HepG2 (cell line): ENCODE measurements at regions not wholly inside any gene's neighbourhood (a gene's known extent, or its start where the extent isn't known, plus 50 kb on each side); places are given as distances from the start of the nearest gene placed in this dataset.

Experiments
- ATAC-seq: fragments of 200-7000 bp; cut with Tn5 transposase; 3 replicates; pipeline ENCODE4 v1.9.1; 2020; ENCODE audit warnings: mild to moderate bottlenecking, moderate library complexity
- BruUV-seq: library from RNA; stranded (reverse); fragments of 400-500 nt; replicated peaks from 2 replicates; lab custom pipeline; 2021; lab: Mats Ljungman, UMichigan
- CTCF ChIA-PET: fragments of 300-600 bp; formaldehyde crosslinking; extraction: SDS; loops from one replicate; lab custom pipeline; 2021; ENCODE audit warnings: low total read pairs, inconsistent platforms, low intra/inter-chr PET ratio; lab: Yijun Ruan, JAX
- POLR2A ChIA-PET: fragments of 350-600 bp; sonication (Branson Sonifier 250); formaldehyde crosslinking; loops from one replicate; lab custom pipeline; 2020; ENCODE audit warnings: antibody characterized with exemption, inconsistent platforms; lab: Yijun Ruan, JAX
- DNase-seq: peaks from one replicate; pipeline ENCODE4 v3.0.0-alpha.2; 2015; ENCODE audit warnings: low spot score
- FAIRE-seq: peaks from 3 replicates; lab custom pipeline; 2011; peaks lifted over from hg19 to GRCh38; lab: Jason Lieb, UNC
- H2AFZ ChIP-seq: one replicate; pipeline ENCODE4 v1.6.1; 2011; ENCODE audit warnings: low read length, inconsistent platforms
- H3K27ac ChIP-seq: fragments of 300-600 bp; 3 replicates; pipeline ENCODE4 v1.8.0; 2011; ENCODE audit warnings: mixed run types, mild to moderate bottlenecking, mixed read lengths, low read length, inconsistent platforms; ENCODE audit not compliant: insufficient read depth; ENCODE audit errors: extremely low read length
- H3K27me3 ChIP-seq, 2 experiments: fragments of 200-600 bp in 1 of 2; 2 replicates in 1 of 2; 3 replicates in 1 of 2; pipeline versions ENCODE4 v1.6.0 to v1.8.0; 2011; ENCODE audit warnings: low read length in 2 of 2, mild to moderate bottlenecking in 2 of 2, moderate library complexity in 2 of 2, inconsistent platforms in 1 of 2; ENCODE audit not compliant: insufficient read depth in 2 of 2, control insufficient read depth in 1 of 2
- H3K36me3 ChIP-seq, 2 experiments: fragments of 200-600 bp in 1 of 2; replicated peaks in 1 of 2; 2 replicates in 1 of 2; 3 replicates in 1 of 2; pipeline versions ENCODE4 v1.5.1 to v1.8.0; 2011; ENCODE audit warnings: low read length in 2 of 2, inconsistent platforms in 1 of 2; ENCODE audit not compliant: insufficient read depth in 2 of 2, control insufficient read depth in 1 of 2
- H3K4me1 ChIP-seq: 2 replicates; pipeline ENCODE4 v1.5.1; 2012; ENCODE audit warnings: low read length, inconsistent platforms; ENCODE audit not compliant: insufficient read depth
- H3K4me2 ChIP-seq: 2 replicates; pipeline ENCODE4 v1.6.0; 2011; ENCODE audit warnings: low read depth, low read length, inconsistent platforms
- H3K4me3 ChIP-seq, 3 experiments: fragments of 200-600 bp in 1 of 3; sonication (generic), shearing (Covaris generic) in 1 of 3; replicated peaks in 1 of 3; 2 replicates each; pipeline ENCODE4 v1.5.1; 2011 to 2016; ENCODE audit warnings: low read length in 3 of 3, inconsistent platforms in 2 of 3, low read depth in 2 of 3, mild to moderate bottlenecking in 2 of 3, control low read depth in 1 of 3, mixed read lengths in 1 of 3; ENCODE audit not compliant: insufficient read depth in 1 of 3
- H3K79me2 ChIP-seq: one replicate; pipeline ENCODE4 v1.6.1; 2011; ENCODE audit warnings: low read length, inconsistent platforms; ENCODE audit not compliant: insufficient read depth
- H3K9ac ChIP-seq: 2 replicates; pipeline ENCODE4 v1.6.0; 2011; ENCODE audit warnings: mild to moderate bottlenecking, low read depth, low read length, inconsistent platforms; ENCODE audit not compliant: insufficient read depth
- H3K9me3 ChIP-seq: 2 replicates; pipeline ENCODE4 v1.5.1; 2012; ENCODE audit warnings: mild to moderate bottlenecking, low read length
- H4K20me1 ChIP-seq: 2 replicates; pipeline ENCODE4 v1.6.0; 2011; ENCODE audit warnings: inconsistent platforms, mild to moderate bottlenecking, low read length, moderate library complexity; ENCODE audit not compliant: insufficient read depth
- CBX2 ChIP-seq, 2 experiments: fragments of 200-600 bp in 1 of 2; sonication (generic); formaldehyde crosslinking in 1 of 2; IDR thresholded peaks; 2 replicates each; pipeline versions ENCODE4 v1.7.0 to v1.8.1; 2018 to 2022; ENCODE audit warnings: low read depth in 2 of 2, low read length in 1 of 2, mild to moderate bottlenecking in 1 of 2, missing genetic modification reagents in 1 of 2
- CSRNP2 ChIP-seq: sonication (generic); formaldehyde crosslinking; conservative IDR thresholded peaks from 2 replicates; pipeline ENCODE4 v1.8.0; 2022; ENCODE audit warnings: low read depth, missing genetic modification reagents
- KLF9 ChIP-seq: IDR thresholded peaks from 2 replicates; pipeline ENCODE4 v1.6.1; 2016; ENCODE audit warnings: low read depth
- MAFF ChIP-seq: IDR thresholded peaks from 2 replicates; pipeline ENCODE4 v1.6.1; 2011; ENCODE audit warnings: low read depth, low read length, improper control_type of control experiment
- MAFK ChIP-seq, 2 experiments: IDR thresholded peaks in 1 of 2; conservative IDR thresholded peaks in 1 of 2; 2 replicates each; pipeline ENCODE4 v1.6.1; 2011; ENCODE audit warnings: improper control_type of control experiment in 2 of 2, low read length in 2 of 2
- SKIL ChIP-seq: sonication (generic); formaldehyde crosslinking; IDR thresholded peaks from 2 replicates; pipeline ENCODE4 v1.8.0; 2022; ENCODE audit warnings: missing genetic modification reagents, mild to moderate bottlenecking, moderate library complexity, borderline replicate concordance
- WGBS: methylation state at CpG from one replicate; pipeline ENCODE4 v1.1.6; 2017; ENCODE audit warnings: low lambda C conversion rate; 5-methylcytosine and 5-hydroxymethylcytosine counted together
- in situ Hi-C: cut with HindIII; loops from 2 replicates; pipeline ENCODE4 v1.10.0; 2017; ENCODE audit warnings: low pct_unique_long_range_greater_than_20kb; ENCODE audit not compliant: extremely low pct_ligation_motif_present
- intact Hi-C: fragments of 100-400 bp; cut with micrococcal nuclease; formaldehyde crosslinking; loops from one replicate; pipeline ENCODE4 v1.10.0; 2022; ENCODE audit not compliant: unreplicated experiment

DNA sequence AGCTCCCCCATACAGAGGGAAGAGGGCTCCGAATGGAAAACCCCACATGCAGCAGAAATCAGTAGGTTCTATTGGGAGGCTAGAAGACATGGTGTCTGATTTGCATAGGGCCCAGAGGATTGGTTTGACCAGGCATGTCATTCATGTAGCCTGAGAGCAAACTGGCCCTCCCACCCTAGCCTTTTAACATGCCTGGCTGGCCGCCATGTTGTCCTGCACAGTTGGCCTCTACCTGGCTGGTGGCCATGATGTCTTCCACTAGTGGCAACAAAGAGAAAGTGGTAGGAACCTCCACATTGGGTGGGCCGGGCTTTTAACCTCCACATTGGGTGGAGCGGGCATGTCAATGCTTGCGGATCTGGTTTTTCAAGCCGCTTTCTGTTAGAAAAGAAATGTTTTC, 312.1 kb downstream of the TAFA4 start (continued):
- no peak for TF ChIP-seq SKIL (CRISPR knock-in tag)
- TF ChIP-seq CSRNP2 (CRISPR knock-in tag): no peak
- no peak for TF ChIP-seq KLF9
- TF ChIP-seq, all 625 proteins: peak for 0

DNA sequence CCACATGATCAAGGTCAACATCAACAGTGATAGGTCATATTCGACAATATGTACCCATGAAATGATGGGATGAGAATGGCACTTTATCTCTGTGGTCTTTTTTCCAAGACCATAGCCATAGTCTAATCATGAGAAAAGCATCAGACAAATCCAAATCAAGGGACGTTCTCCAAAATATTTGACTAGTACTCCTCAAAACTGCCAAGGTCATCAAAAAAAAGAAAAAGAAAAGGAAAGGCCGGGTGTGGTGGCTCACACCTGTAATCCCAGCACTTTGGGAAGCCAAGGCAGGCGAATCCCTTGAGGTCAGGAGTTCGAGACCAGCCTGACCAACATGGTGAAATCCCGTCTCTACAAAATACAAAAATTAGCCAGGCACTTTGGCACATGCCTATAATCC, 318.3 kb downstream of the TAFA4 start:
- DNase-seq (no peak), FAIRE-seq (no peak)
- Histone ChIP-seq H3K27ac (no peak overlapping the region), H3K4me1 (no peaks in the 10 kb centered on the region)
- in situ Hi-C loops: no loop called here
- CTCF ChIA-PET: no interaction called here
- peak; percentile 48 to 80; a peak in 3 of 4 replicates for TF ChIP-seq MAFK (conservative IDR thresholded peaks at IDR 0.05 in 1 of 2, IDR thresholded peaks at IDR 0.05 in 1 of 2; ENCODE audit: low read length in 2 of 2)
- TF ChIP-seq MAFF: peak; percentile 57; the same call in 1 of the 2 replicates
- TF ChIP-seq CBX2 (IDR thresholded peaks at IDR 0.05; ENCODE audit: low read depth, low read length): no peak
- no peak for TF ChIP-seq CBX2 (CRISPR knock-in tag; IDR thresholded peaks at IDR 0.05; ENCODE audit: low read depth)
- TF ChIP-seq, all 625 proteins: peak for 2
- POLR2A ChIA-PET: no interaction called here
- H3K36me3 ChIP-seq: no peaks in the 10 kb centered on the region
- H4K20me1 ChIP-seq: no peaks in the 10 kb centered on the region
- BruUV-seq: no TSS peak
- intact Hi-C loops: no loop called here
- H3K79me2 ChIP-seq: no peaks in the 10 kb centered on the region
- no peaks in the 10 kb centered on the region for H3K27me3 ChIP-seq
- H2AFZ ChIP-seq: no peak overlapping the region
- 8% methylated on average over 6 of the region's 6 CpGs for WGBS
- ATAC-seq: no peak
- H3K4me3 ChIP-seq: no peak overlapping the region
- H3K4me2 ChIP-seq: no peak overlapping the region
- H3K9me3 ChIP-seq: peaks cover 11% of the 10 kb centered on the region; the same call in 1 of the 2 replicates
- H3K9ac ChIP-seq: no peak overlapping the region
